GM12873 (cell line): ENCODE measurements at regions not wholly inside any gene's neighbourhood (a gene's known extent, or its start where the extent isn't known, plus 50 kb on each side); places are given as distances from the start of the nearest gene placed in this dataset.

ENCODE experiments used
- CTCF ChIP-seq: IDR thresholded peaks from 2 replicates; pipeline ENCODE4 v1.5.1; 2012; ENCODE audit warnings: low read depth, mild to moderate bottlenecking, moderate library complexity, low read length, control low read depth; ENCODE audit not compliant: insufficient read depth; ENCODE audit errors: missing control alignments

GRCh38 chr9:11713077-11713476 lies 980.1 kb upstream of the TYRP1 start:
- no peak for TF ChIP-seq CTCF

- no peak for TF ChIP-seq CTCF
These were observed 970.2 kb upstream of the TYRP1 start for GRCh38 chr9:11722957-11723356.

DNA sequence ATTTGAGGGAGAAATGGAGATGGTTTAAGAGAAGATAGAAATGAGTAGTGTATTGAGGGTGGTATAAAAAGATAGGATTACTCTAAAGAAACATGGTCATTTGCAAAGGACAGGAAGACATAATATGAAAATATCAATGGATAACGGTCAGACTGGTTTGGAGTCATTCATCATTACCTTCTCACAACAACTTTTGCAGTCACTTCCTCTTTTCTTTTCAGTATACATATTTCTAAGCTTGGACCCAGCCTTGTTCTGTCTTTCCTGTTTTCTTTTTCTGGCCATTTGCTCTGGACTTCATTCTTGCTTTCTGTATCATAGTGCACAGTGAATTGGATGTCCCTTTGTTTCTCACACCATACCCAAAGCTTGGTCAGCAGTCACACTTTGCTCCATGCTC lies 966.5 kb upstream of the TYRP1 start:
- TF ChIP-seq CTCF, result no peak

DNA sequence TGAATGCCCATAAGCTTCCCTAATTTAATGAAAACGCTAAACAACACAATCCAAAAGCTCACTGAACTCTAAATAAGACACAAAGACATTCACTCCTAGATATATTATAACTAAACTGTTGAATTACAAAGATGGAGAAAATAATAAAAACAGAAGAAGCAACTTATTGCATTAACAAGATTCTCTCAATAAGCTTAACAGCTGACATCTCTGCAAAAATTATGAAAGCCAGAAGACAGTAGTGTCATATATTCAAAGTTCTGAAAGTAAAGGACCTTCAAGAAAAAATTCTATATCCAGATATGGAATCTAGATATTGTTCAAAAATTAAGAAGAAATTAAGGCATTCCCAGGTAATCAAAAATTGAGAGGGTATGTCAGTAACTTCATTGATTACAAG lies 957.8 kb upstream of the TYRP1 start:
- no peak for TF ChIP-seq CTCF

DNA sequence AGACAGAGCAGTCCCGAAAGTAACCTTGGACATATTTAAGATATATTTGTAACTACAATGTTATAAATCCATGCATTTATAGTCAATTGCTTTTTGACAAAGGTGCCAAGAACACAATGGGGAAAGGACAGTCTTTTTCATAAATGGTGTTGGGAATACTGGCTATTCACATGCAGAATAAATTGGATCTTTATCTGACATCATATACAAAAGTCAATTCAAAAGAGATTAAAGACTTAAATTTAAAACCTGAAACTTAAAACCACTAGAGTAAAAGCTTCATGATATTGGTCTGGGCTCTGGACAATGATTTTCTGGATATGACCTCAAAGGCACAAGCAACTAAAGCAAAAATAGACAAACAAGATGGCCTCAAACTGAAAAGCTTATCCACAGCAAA lies 950.7 kb upstream of the TYRP1 start:
- TF ChIP-seq CTCF, result no peak

DNA sequence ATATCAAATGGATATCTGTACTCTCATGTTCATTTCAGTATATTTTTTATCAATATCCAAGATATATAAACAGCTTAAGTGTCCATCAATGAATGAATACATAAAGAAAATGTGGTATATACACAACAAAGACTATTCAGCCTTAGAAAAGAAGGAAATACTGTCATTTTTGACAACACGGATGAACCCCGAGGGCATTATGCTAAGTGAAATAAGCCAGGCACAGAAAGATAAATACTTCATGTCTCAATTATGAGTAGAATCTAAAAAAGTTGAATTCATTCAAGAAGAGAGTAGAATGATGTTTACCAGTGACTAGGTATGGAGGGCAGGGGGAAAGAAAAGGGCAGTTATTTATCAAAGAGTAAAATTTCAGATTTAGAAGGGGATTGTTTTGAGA lies 949.8 kb upstream of the TYRP1 start:
- TF ChIP-seq CTCF, result no peak

GRCh38 chr9:11749396-11749795 lies 943.8 kb upstream of the TYRP1 start:
- TF ChIP-seq CTCF, result no peak

DNA sequence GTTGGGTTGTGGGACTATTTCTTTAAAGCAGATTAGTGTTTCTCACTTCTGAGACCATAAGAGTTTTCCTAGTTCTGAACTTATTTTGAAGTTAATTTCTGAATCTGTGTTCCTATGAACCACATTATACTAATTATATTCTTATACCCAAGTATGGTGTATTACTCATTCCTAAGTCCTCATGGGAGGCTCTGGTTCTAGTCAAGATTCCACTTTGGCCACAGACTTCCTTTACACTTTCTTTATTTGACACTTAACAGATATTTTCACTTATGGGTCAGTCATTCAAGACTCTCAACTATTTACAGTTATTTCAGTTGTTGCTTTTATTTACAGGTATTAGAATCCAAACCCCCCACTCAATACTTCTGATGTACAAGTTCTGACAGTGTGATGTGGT lies 937.2 kb upstream of the TYRP1 start:
- TF ChIP-seq CTCF, result no peak
